Femur (tissue), 1 donor: ENCODE measurements at regions not wholly inside any gene's neighbourhood (a gene's known extent, or its start where the extent isn't known, plus 50 kb on each side); places are given as distances from the start of the nearest gene placed in this dataset.
"Not testable (repeated sequence)": the region's sequence is repeated elsewhere in the genome, so short reads cannot be mapped to it uniquely, and the experiment has no call there.

Experiments
- DNase-seq: peaks from one replicate; pipeline ENCODE4 v3.0.0-alpha.2; 2017

- no peak for DNase-seq
Observed at GRCh38 chr1:242605521-242605920, 81.0 kb upstream of the PLD5 start.

DNA sequence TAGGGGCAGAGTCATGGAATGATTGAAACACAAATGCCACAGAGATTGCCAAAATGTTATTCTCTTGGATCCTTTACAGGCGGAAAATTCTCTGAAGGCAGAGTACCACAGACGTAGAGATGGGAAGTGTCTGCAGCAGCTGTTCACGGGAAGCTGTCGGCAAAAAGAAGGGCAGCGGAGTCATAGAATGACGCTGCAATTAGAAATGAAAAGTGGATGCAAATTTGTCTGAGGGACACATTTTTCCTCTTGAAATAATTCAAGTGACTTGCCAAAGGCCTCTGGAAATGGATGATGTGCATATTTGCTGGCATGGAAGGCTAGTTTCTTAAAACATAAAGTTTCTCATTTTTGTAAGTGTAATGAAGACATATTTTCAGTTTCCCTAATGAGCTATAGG, 77.5 kb upstream of the PLD5 start:
- no peak for DNase-seq

DNA sequence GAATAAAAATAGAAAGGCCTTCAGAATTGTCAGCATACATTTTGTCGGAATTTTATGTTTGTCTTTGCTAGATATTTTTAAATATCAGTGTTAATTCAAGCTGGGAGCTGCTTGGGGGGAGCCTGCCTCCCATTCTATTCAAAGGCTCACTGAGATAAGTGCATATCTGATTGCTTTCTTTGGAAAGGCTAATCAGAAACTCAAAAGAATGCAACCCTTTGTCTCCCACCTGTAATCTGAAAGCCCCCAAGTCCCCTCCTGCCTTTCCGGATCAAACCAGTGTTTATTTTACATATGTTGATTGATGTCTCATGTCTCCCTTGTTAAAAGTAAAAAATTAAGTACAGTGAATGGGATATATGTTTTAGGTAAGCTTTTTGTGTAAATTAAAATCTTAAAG, 69.3 kb upstream of the PLD5 start:
- DNase-seq: not testable (repeated sequence)

GRCh38 chr1:242586360-242586680, 61.8 kb upstream of the PLD5 start:
- DNase-seq: no peak

DNA sequence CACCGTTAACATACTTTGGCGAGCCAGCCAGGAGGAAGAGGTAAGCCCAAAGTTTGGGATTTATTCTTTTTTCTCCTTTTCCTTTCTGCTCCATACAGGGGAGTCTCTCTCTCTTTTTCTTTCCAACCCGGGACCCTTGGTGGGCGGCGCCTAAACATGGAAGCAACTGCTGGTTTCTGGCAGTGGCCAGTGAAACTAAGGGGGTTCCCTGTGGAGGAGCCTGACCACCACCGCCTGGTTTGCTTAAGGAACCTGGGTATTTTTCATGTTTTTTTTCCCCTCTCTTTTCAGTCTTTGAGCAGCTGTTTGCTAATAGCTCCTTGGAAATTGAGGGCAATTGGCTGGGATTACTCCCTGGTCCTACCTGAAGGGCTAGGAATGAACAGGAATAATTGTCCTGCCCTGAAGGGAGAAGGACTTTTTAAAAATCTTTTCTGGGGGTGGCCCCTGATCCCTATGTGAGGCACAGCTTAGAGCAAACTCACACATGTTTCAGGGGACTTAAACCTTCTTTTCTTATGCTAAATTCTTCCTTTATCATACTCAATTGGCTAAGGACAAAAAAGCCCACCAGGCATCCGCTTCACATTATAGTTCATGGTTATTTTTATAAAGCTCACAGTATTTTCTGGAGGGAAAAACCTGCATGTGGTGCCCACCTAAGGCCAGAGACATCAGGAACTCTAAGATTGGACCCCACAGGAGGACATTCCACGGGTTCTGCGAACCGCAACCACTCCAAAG, 61.3 kb upstream of the PLD5 start:
- no peak for DNase-seq

GRCh38 chr1:242582669-242583068, 58.2 kb upstream of the PLD5 start:
- DNase-seq: no peak

DNA sequence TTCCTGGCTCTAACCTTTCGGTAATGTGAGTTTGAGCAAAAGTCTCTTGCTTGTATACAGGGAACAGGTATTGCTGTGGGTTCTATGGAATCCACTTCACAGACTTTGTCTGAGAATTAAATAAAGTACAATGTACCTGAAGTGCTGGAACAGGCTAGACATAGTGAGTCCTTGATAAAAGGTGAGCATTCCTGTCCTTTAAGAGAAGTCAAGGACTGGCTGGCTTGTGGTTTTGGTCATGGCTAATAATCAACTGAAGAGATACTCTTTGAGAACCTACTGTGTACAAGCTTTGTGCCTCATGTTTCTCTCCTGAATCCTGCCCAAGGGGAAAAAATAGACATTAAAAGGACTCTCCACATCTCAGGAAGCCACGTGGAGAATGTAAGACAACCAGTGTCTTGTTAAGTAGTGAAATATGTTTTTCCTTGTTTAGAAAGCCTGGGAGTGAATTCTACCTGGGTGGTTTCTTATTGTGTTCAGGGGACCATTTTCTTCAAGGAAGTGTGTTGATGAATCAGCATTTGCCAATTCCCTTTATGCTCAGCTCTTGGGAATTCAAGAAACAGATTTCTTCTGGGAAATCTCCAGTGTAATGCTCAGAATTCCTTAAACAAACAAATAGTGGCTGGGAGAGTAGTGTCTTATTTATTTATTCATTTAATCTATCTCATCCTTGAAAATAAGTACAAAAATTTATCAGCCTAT, 55.2 kb upstream of the PLD5 start:
- DNase-seq: no peak
